Nephron (organoid): ENCODE measurements at regions not wholly inside any gene's neighbourhood (a gene's known extent, or its start where the extent isn't known, plus 50 kb on each side); places are given as distances from the start of the nearest gene placed in this dataset.

ENCODE experiments used
- H3K27ac Mint-ChIP-seq, 3 experiments: 2 replicates each; pipeline ENCODE4 v1.8.0; 2020; ENCODE audit warnings: mixed read lengths in 3 of 3, mild to moderate bottlenecking in 2 of 3, moderate library complexity in 1 of 3
- H3K27me3 Mint-ChIP-seq: 2 replicates; pipeline ENCODE4 v1.8.0; 2021; ENCODE audit warnings: low read depth, mild to moderate bottlenecking, moderate library complexity, mixed read lengths
- H3K36me3 Mint-ChIP-seq: 2 replicates; pipeline ENCODE4 v1.8.0; 2020; ENCODE audit warnings: low read depth, mixed read lengths
- H3K4me1 Mint-ChIP-seq: 2 replicates; pipeline ENCODE4 v1.8.0; 2020; ENCODE audit warnings: mixed read lengths
- H3K4me3 Mint-ChIP-seq, 3 experiments: 2 replicates each; pipeline ENCODE4 v1.8.0; 2020; ENCODE audit warnings: mild to moderate bottlenecking in 3 of 3, mixed read lengths in 3 of 3, moderate library complexity in 2 of 3
- H3K9me3 Mint-ChIP-seq: 2 replicates; pipeline ENCODE4 v1.8.0; 2020; ENCODE audit warnings: mixed read lengths
- TF ChIP-seq, protein P1 (sequence below), 3 experiments: fragments of 200-600 bp; sonication (generic); IDR thresholded peaks; one replicate each; pipeline ENCODE4 v1.5.0; 2021; ENCODE audit warnings: antibody characterized with exemption in 3 of 3; ENCODE audit not compliant: unreplicated experiment in 3 of 3

GRCh38 chr12:58296863-58297262 is 355.5 kb downstream of the ATP23 start:
- no peak overlapping the region for H3K4me3 Mint-ChIP-seq
- no peaks in the 10 kb centered on the region for H3K36me3 Mint-ChIP-seq
- H3K9me3 Mint-ChIP-seq: no peaks in the 10 kb centered on the region
- peaks cover 12% of the 10 kb centered on the region for H3K4me1 Mint-ChIP-seq
- peaks cover 3% of the 10 kb centered on the region for H3K27me3 Mint-ChIP-seq
- no peak overlapping the region for H3K27ac Mint-ChIP-seq
- TF ChIP-seq, protein P1, sequence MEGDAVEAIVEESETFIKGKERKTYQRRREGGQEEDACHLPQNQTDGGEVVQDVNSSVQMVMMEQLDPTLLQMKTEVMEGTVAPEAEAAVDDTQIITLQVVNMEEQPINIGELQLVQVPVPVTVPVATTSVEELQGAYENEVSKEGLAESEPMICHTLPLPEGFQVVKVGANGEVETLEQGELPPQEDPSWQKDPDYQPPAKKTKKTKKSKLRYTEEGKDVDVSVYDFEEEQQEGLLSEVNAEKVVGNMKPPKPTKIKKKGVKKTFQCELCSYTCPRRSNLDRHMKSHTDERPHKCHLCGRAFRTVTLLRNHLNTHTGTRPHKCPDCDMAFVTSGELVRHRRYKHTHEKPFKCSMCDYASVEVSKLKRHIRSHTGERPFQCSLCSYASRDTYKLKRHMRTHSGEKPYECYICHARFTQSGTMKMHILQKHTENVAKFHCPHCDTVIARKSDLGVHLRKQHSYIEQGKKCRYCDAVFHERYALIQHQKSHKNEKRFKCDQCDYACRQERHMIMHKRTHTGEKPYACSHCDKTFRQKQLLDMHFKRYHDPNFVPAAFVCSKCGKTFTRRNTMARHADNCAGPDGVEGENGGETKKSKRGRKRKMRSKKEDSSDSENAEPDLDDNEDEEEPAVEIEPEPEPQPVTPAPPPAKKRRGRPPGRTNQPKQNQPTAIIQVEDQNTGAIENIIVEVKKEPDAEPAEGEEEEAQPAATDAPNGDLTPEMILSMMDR (IDR thresholded peaks at IDR 0.05; ENCODE audit: unreplicated experiment in 3 of 3): no peak

- Mint-ChIP-seq H3K4me1 (peaks cover 16% of the 10 kb centered on the region), H3K4me3 (no peak overlapping the region), H3K36me3 (no peaks in the 10 kb centered on the region), H3K27ac (peak overlapping the region in 1 of 3 experiments; percentile 24), H3K27me3 (no peaks in the 10 kb centered on the region), H3K9me3 (no peaks in the 10 kb centered on the region)
- TF ChIP-seq, protein P1 (IDR thresholded peaks at IDR 0.05; ENCODE audit: unreplicated experiment in 3 of 3): no peak
Measured at GRCh38 chr12:58298803-58299202, 357.4 kb downstream of the ATP23 start.

- Mint-ChIP-seq H3K36me3 (no peaks in the 10 kb centered on the region), H3K27me3 (no peaks in the 10 kb centered on the region)
Measured at GRCh38 chr12:58299371-58299770, 358.0 kb downstream of the ATP23 start.

GRCh38 chr12:58301038-58301729 is 359.8 kb downstream of the ATP23 start:
- Mint-ChIP-seq H3K4me1 (peaks cover 16% of the 10 kb centered on the region), H3K27ac (no peak overlapping the region), H3K9me3 (no peaks in the 10 kb centered on the region), H3K36me3 (no peaks in the 10 kb centered on the region), H3K27me3 (no peaks in the 10 kb centered on the region), H3K4me3 (no peak overlapping the region)
- TF ChIP-seq, protein P1 (IDR thresholded peaks at IDR 0.05; ENCODE audit: unreplicated experiment in 3 of 3): no peak

More at GRCh38 chr12:58299371-58299770, 358.0 kb downstream of the ATP23 start:
- H3K27ac Mint-ChIP-seq: peak overlapping the region in 1 of 3 experiments; percentile 24
- H3K4me3 Mint-ChIP-seq: no peak overlapping the region
- H3K4me1 Mint-ChIP-seq: peaks cover 16% of the 10 kb centered on the region
- H3K9me3 Mint-ChIP-seq: no peaks in the 10 kb centered on the region
- TF ChIP-seq, protein P1 (IDR thresholded peaks at IDR 0.05; ENCODE audit: unreplicated experiment in 3 of 3): no peak

GRCh38 chr12:58301730-58302122 is 360.4 kb downstream of the ATP23 start:
- Mint-ChIP-seq H3K4me1 (peaks cover 20% of the 10 kb centered on the region), H3K4me3 (no peak overlapping the region), H3K9me3 (peaks cover 4% of the 10 kb centered on the region), H3K27me3 (no peaks in the 10 kb centered on the region), H3K27ac (no peak overlapping the region), H3K36me3 (no peaks in the 10 kb centered on the region)
- TF ChIP-seq, protein P1 (IDR thresholded peaks at IDR 0.05; ENCODE audit: unreplicated experiment in 3 of 3): no peak

- Mint-ChIP-seq H3K4me1 (peaks cover 20% of the 10 kb centered on the region), H3K9me3 (peaks cover 6% of the 10 kb centered on the region), H3K27ac (no peak overlapping the region), H3K27me3 (no peaks in the 10 kb centered on the region), H3K36me3 (no peaks in the 10 kb centered on the region), H3K4me3 (no peak overlapping the region)
- TF ChIP-seq, protein P1 (IDR thresholded peaks at IDR 0.05; ENCODE audit: unreplicated experiment in 3 of 3): no peak
Measured at GRCh38 chr12:58302487-58303011, 361.2 kb downstream of the ATP23 start.
